ENCODE measurements at regions not wholly inside any gene's neighbourhood (a gene's known extent, or its start where the extent isn't known, plus 50 kb on each side); places are given as distances from the start of the nearest gene placed in this dataset.

DNA sequence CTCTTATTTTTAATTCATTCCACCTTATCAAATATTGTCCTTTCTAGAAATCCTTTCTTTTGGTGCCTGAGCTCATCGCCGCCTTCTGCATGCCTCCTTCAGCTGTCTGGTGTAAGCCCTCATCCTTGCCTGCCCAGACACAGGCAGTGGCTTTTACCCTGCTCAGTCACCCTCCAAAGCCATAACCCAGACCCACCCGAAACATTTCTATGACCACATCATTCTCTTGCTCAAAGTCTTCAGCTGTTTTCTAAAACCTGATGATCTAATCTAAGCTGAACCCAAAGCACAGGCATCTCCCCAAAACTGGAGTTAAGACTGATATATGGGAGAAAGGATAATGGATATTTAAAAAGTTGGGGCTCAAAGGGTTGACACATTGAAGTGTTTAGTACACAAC, 753.7 kb upstream of the SGCG start:
- TF ChIP-seq, protein P1, sequence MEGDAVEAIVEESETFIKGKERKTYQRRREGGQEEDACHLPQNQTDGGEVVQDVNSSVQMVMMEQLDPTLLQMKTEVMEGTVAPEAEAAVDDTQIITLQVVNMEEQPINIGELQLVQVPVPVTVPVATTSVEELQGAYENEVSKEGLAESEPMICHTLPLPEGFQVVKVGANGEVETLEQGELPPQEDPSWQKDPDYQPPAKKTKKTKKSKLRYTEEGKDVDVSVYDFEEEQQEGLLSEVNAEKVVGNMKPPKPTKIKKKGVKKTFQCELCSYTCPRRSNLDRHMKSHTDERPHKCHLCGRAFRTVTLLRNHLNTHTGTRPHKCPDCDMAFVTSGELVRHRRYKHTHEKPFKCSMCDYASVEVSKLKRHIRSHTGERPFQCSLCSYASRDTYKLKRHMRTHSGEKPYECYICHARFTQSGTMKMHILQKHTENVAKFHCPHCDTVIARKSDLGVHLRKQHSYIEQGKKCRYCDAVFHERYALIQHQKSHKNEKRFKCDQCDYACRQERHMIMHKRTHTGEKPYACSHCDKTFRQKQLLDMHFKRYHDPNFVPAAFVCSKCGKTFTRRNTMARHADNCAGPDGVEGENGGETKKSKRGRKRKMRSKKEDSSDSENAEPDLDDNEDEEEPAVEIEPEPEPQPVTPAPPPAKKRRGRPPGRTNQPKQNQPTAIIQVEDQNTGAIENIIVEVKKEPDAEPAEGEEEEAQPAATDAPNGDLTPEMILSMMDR (IDR thresholded peaks at IDR 0.05): no peak
- TF ChIP-seq ZFX (IDR thresholded peaks at IDR 0.05; ENCODE audit: borderline replicate concordance): no peak

DNA sequence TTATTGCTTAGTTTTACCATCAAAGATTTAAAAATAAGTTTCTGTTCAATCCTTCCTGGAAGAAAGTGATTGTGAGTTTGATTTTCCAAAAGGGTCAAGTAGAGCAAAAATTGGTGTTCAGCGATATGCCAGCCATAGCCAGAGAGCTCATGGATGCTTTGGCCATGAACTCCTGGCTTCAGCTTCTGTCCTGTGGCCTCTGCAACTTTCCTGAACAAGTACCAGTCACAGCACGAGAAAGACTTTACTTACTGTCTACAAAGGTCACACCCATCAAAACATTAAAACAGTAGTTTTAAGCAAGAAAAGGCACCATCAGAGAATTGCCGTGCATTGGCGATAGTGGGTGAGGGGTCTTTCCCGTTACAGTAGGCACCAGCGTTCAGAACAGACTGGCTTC, 753.0 kb upstream of the SGCG start:
- TF ChIP-seq ZFX (IDR thresholded peaks at IDR 0.05; ENCODE audit: borderline replicate concordance): no peak
- TF ChIP-seq, protein P1 (IDR thresholded peaks at IDR 0.05): no peak
- no peak overlapping the region for H3K27ac ChIP-seq

More for the DNA sequence above, 753.7 kb upstream of the SGCG start:
- H3K27ac ChIP-seq: no peak overlapping the region

DNA sequence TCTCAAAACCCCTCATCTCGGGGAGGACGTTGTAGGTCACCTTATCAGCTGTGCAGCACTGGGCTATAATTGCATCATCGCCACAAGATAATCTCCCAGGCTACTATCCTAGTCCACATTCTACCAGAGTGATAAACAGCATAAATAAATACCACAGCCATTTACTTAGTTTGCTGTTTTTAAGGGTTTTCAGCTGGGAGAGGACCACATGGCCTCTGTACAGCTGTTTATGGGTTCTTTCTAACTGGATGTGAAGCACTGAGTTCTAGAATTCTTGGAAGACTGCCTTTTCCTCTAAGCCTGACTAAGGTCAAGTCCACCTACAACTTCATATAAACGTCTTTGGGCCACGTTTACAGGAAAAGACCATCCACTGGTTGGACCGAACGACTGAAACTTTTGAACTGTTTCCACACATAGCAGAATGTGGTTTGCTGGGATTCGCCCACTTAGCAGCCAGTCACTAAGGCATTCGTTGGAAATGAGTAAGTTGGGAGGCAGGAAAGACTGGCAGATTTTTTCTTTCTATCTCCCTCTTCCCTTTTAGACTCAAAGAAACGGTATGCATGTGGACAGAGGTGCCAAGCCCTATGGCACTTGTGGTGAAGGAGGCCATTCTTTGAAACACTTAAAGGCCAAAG, 752.5 kb upstream of the SGCG start:
- H3K27ac ChIP-seq: no peak overlapping the region
- no peak for TF ChIP-seq ZFX (IDR thresholded peaks at IDR 0.05; ENCODE audit: borderline replicate concordance)
- TF ChIP-seq, protein P1 (IDR thresholded peaks at IDR 0.05): no peak

DNA sequence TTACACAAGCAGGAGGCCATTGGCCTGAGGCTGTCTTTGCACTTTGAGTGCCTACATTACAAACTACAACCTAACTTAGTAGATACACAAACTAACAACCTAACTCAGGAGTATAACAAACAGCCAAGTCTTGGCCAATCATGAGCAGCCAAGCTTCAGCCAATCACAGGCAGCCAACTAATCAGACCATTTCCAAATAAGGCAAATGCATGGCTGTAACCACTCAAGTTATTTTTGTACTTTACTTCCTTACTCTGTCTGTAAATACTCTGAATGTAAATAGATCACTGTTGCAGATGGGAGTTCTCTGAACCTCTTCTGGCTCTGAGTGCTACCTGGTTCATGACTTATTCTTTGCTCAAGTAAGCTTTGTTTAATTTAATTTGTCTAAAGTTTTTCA, 748.1 kb upstream of the SGCG start:
- H3K27ac ChIP-seq: no peak overlapping the region
- TF ChIP-seq ZFX (IDR thresholded peaks at IDR 0.05; ENCODE audit: borderline replicate concordance): no peak
- TF ChIP-seq, protein P1 (IDR thresholded peaks at IDR 0.05): no peak

DNA sequence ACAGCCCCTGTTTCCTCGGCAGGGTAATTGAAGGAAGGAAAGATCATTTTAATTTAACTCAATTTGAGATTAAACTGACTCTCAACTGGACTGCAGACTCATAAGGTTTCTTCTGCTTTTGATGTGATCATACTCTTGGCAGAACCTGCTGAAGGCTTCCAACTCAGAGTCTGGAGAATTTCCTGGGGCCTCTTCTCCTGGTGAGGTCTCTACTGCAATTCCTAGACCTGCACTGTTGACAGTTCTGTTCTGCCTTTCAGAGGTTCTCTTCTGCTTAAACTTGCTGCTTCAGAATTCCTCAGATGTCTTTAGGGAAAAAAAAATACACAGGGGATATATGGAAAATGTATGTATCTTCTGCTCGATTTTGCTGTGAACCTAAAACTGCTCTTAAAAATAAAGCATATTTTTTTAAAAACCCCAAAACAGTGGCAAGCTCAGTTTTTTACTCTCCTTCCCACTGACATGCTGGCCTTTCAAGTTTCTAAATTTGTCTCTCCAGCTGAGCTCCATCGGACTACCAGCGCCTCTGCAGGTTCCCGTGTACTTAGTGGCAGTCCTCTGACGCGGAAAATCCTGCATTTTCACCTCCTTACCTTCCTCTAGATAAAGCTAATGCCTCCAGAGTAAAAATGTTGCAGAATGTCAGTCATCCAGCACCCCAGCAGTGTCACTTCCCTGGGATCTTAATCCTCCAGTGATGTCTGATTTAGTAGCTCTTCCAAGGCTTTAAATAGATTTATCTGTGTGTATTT, 733.5 kb upstream of the SGCG start:
- H3K27ac ChIP-seq: no peak overlapping the region
- no peak for TF ChIP-seq ZFX (IDR thresholded peaks at IDR 0.05; ENCODE audit: borderline replicate concordance)
- TF ChIP-seq, protein P1 (IDR thresholded peaks at IDR 0.05): no peak

DNA sequence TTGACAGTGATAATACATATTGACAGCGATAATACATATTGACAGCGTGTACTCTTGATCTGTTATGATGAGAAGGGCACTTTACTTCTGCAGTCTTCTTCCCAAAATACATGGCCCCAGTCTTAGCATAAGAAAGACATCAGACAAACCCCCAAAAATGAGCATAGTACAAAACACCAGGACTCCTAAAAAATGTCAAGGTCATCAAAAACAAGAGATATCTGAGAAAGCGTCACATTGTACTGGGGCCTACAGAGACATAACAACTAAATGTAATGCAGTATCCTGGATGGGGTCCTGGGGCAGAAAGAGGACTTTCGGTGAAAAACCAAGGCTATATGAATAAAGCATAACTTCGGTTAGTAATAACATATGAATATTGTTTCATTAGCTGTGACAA, 731.5 kb upstream of the SGCG start:
- TF ChIP-seq, protein P1 (IDR thresholded peaks at IDR 0.05): no peak
- no peak for TF ChIP-seq ZFX (IDR thresholded peaks at IDR 0.05; ENCODE audit: borderline replicate concordance)
- no peak overlapping the region for H3K27ac ChIP-seq

DNA sequence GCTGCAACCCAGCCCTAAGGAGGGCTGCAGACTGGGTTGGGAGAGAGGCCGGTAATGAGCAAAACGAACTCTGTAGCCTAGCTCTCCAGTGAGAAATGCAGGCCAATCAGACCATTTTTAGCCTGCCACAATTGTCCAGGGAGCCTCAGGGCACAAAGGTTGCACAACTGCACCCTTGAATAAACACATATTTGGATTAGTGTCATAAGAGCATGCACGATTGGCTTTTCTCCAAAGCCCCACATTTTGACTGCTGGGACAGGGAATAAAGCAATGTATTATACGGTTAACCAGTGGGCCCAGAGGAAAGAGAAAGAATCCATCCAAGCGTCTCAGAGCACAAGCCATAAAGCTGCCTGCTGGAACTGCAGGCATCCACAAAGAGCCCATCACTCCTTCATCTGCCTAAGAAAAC, 729.4 kb upstream of the SGCG start:
- TF ChIP-seq ZFX (IDR thresholded peaks at IDR 0.05; ENCODE audit: borderline replicate concordance): no peak
- TF ChIP-seq, protein P1 (IDR thresholded peaks at IDR 0.05): no peak
- H3K27ac ChIP-seq: no peak overlapping the region

Data from 22Rv1 (cell line).